ENCODE measurements at regions not wholly inside any gene's neighbourhood (a gene's known extent, or its start where the extent isn't known, plus 50 kb on each side); places are given as distances from the start of the nearest gene placed in this dataset.

DNA sequence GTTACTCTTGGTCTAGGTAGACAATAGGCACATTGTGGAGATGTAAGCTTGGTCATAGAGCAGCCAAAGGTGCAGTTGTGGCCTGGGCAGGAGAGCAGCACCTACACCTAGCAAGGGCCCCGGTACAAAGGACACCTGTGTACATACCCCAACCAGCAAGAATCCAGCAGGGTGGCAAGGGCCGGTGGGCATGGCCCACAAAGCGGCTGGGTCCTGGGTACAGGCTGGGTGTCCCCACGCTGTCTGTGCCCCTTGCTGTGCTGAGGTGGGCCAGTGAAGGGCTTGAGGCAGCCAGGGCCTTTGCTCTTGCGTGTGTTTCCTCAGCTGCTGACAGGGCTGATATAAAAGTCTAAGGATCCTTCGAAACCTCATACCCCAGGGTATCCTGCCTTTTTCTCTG lies 501.8 kb downstream of the EIPR1 start:
- Mint-ChIP-seq H3K27me3 (ENCODE audit: low read depth) (no peaks in the 10 kb centered on the region), H3K4me1 (ENCODE audit: low read depth) (no peaks in the 10 kb centered on the region), H3K4me3 (no peak overlapping the region), H3K36me3 (ENCODE audit: low read depth) (no peaks in the 10 kb centered on the region), H3K27ac (no peak overlapping the region), H3K9me3 (no peaks in the 10 kb centered on the region)
- DNase-seq = no peak
- intact Hi-C loops (cut with micrococcal nuclease) = no loop called here
- CTCF ChIA-PET = no interaction called here

DNA sequence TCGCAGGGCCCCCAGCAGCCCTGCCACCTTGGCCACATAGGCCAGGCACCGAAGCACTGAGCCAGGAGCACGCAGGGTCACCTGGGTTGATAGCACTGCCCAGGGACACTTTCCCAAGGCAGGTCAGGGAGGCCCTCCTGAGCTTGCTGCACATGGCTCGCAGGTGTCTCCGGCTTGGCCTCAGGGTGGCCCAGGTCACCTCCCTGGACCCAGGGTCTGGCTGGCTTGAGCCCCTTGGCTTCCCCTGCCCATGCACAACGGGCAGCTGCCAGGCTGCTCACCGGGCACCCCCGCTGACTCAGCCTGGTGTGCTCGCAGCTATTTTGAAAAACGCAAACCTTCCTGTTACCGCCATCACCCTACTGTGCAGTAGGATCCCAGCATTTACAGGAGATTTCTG lies 502.3 kb downstream of the EIPR1 start:
- intact Hi-C loops (cut with micrococcal nuclease) = no loop called here

DNA sequence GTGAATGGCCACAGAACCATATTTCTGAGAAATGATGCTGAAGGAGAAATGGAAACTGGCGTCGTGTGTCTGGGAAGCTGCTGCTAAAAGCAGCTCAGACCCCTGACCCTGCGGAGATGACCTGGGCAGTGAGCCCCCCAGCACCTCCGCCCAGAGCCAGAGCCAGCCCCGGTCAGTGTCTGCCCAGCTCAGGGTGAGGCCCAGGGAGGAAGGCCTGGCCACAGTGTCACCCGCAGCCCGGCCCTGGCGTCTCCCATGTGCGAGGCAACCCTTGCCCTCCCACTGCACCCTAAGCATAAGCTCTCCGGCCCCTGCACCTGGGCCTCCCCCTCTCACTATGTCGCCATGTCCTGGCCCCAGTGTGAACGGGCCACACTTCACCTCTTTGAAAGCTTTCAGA lies 502.8 kb downstream of the EIPR1 start:
- intact Hi-C loops (cut with micrococcal nuclease) = no loop called here
- CTCF ChIA-PET = no interaction called here
- H3K4me3 Mint-ChIP-seq = no peak overlapping the region

More for the DNA sequence above, 502.3 kb downstream of the EIPR1 start:
- Mint-ChIP-seq H3K9me3 (no peaks in the 10 kb centered on the region), H3K4me3 (no peak overlapping the region), H3K36me3 (ENCODE audit: low read depth) (no peaks in the 10 kb centered on the region), H3K27me3 (ENCODE audit: low read depth) (no peaks in the 10 kb centered on the region), H3K27ac (no peak overlapping the region), H3K4me1 (ENCODE audit: low read depth) (no peaks in the 10 kb centered on the region)
- CTCF ChIA-PET = no interaction called here
- no peak for DNase-seq

DNA sequence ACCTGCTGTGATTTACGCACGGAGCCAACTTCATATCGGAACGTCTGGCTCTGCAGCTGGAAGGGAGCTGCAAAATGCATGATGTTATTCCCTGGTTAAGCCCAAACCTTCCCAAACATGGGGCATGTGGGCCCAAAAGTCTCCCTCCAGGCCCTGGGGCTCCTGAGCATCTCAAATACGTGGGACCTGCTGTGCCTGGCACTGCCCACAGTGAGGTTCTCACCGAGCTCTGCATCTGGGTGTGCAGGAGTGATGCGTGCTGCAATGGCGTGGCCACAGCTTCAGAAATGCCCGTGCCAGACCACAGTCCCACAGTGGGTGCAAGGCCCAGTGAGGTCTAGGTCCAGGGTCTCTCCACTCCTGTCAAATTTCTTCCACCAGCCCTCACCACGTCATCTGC lies 503.3 kb downstream of the EIPR1 start:
- Mint-ChIP-seq H3K27me3 (ENCODE audit: low read depth) (no peaks in the 10 kb centered on the region), H3K36me3 (ENCODE audit: low read depth) (no peaks in the 10 kb centered on the region), H3K27ac (no peak overlapping the region), H3K4me1 (ENCODE audit: low read depth) (no peaks in the 10 kb centered on the region), H3K4me3 (no peak overlapping the region), H3K9me3 (no peaks in the 10 kb centered on the region)
- DNase-seq = no peak
- CTCF ChIA-PET = no interaction called here
- intact Hi-C loops (cut with micrococcal nuclease) = no loop called here

More for the DNA sequence above, 502.8 kb downstream of the EIPR1 start:
- Mint-ChIP-seq H3K4me1 (ENCODE audit: low read depth) (no peaks in the 10 kb centered on the region), H3K9me3 (no peaks in the 10 kb centered on the region), H3K27ac (no peak overlapping the region), H3K27me3 (ENCODE audit: low read depth) (no peaks in the 10 kb centered on the region), H3K36me3 (ENCODE audit: low read depth) (no peaks in the 10 kb centered on the region)
- no peak for DNase-seq

DNA sequence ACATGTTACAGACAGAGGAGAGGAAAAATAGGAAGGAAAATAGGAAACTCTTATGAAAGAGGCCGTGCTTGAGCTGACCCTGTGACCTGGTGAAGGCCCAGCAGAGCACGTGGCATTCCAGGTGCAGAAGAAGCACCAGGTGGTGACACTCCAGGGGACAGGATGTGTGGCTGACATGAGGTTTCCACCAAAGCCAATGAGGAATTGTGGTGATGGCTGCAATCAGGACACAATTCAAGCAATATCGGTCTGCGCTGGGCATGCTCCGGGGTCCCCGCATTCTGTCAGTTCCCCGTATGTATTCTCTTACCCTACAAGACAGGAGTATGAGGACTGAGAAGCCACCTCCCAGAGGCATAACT lies 504.2 kb downstream of the EIPR1 start:
- CTCF ChIA-PET = no interaction called here
- intact Hi-C loops (cut with micrococcal nuclease) = no loop called here
- Mint-ChIP-seq H3K4me3 (no peak overlapping the region), H3K9me3 (no peaks in the 10 kb centered on the region), H3K27ac (no peak overlapping the region), H3K27me3 (ENCODE audit: low read depth) (no peaks in the 10 kb centered on the region), H3K4me1 (ENCODE audit: low read depth) (no peaks in the 10 kb centered on the region), H3K36me3 (ENCODE audit: low read depth) (no peaks in the 10 kb centered on the region)
- no peak for DNase-seq

DNA sequence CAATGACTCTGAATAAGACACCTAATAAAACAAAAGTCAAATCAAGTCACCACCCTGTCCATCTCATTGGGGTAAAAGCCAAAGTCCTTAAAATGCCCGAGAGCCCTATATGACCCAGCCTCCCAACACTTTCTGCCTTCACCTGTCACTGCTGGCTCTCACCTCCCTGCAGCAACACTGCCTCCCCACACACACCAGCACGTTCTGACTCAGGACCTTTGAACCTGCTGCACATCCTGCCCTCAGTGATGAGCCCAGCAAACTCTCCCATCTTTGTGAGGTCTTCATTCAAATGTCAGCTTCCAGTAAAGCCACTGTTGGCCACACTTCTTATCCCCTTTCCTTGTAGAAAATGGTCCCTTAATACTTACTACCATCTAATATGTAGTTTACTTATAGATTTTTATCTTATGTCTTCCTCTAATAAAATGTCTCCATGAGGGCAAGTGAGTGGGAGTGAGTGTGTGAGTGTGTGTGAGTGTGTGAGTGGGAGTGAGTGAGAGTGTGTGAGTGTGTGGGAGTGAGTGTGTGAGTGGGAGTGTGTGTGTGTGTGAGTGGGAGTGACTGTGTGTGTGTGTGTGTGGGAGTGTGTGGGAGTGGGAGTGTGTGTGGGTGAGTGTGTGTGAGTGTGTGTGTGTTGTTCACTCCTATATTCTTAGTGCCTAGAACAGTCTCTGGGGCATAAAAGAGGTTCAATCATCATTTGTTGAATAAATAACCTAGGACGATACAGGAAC lies 504.7 kb downstream of the EIPR1 start:
- Mint-ChIP-seq H3K9me3 (no peaks in the 10 kb centered on the region), H3K36me3 (ENCODE audit: low read depth) (no peaks in the 10 kb centered on the region), H3K27me3 (ENCODE audit: low read depth) (no peaks in the 10 kb centered on the region), H3K4me3 (no peak overlapping the region), H3K4me1 (ENCODE audit: low read depth) (no peaks in the 10 kb centered on the region), H3K27ac (no peak overlapping the region)
- DNase-seq = peak; percentile 14
- CTCF ChIA-PET = no interaction called here
- intact Hi-C loops (cut with micrococcal nuclease) = no loop called here

DNA sequence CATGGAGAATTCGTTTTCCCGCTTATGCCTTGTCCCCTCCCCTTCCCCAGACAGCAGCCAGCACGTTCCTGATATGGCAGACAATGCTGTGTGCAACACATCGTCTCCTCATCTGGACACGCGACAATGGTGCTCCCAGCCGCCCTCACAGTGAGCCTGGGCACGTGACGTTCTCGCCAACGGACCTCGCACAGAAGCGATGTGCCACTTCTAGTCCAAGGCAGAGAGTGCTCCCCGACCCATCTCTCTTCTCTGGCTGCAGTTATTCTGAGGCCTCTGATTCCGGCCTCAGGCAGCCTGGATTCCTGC lies 505.4 kb downstream of the EIPR1 start:
- intact Hi-C loops (cut with micrococcal nuclease) = no loop called here
- Mint-ChIP-seq H3K36me3 (ENCODE audit: low read depth) (no peaks in the 10 kb centered on the region), H3K4me3 (no peak overlapping the region), H3K27me3 (ENCODE audit: low read depth) (no peaks in the 10 kb centered on the region), H3K9me3 (no peaks in the 10 kb centered on the region), H3K27ac (no peak overlapping the region), H3K4me1 (ENCODE audit: low read depth) (no peaks in the 10 kb centered on the region)
- CTCF ChIA-PET = no interaction called here
- no peak for DNase-seq

DNA sequence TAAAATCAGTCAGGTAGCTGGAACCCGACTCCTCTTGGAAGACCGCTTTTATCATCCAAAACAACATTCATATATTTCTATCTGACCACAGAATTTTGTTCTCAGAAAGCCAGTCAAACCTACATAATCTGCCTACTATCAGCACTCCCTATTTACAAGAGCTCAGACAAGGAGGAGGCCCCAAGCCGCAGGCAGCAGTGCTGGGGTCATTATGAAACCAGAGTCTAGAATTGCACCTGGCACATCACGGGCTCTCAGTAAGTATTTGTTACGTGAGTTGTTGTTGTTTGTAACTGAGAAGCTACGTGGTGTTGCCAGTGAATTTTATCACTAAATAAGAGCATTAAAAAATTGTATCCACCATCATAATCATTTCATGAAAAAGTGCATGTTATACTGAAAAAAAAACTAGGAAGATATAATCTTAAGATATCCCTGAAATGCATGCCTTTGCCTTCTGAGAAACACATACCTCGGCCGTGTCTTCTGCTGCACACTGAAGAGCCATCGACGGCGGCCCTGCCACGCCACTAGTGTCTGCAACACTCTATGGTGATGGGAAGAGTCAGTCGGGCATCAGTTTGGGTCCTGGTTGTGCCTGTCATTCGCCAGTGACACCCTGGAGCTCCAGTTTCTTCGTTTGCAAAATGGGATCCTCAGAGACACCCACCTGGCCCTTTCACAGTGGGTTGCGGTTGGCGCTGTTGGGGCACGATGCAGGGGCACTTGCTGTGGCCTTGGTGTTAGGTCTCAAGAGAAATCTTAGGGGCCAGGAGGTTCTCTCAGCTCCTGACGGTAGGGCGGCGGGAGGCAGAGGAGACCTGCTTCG lies 505.9 kb downstream of the EIPR1 start:
- Mint-ChIP-seq H3K27ac (no peak overlapping the region), H3K36me3 (ENCODE audit: low read depth) (no peaks in the 10 kb centered on the region), H3K9me3 (no peaks in the 10 kb centered on the region), H3K27me3 (ENCODE audit: low read depth) (no peaks in the 10 kb centered on the region), H3K4me1 (ENCODE audit: low read depth) (no peaks in the 10 kb centered on the region), H3K4me3 (no peak overlapping the region)
- intact Hi-C loops (cut with micrococcal nuclease) = no loop called here
- CTCF ChIA-PET = no interaction called here
- no peak for DNase-seq

DNA sequence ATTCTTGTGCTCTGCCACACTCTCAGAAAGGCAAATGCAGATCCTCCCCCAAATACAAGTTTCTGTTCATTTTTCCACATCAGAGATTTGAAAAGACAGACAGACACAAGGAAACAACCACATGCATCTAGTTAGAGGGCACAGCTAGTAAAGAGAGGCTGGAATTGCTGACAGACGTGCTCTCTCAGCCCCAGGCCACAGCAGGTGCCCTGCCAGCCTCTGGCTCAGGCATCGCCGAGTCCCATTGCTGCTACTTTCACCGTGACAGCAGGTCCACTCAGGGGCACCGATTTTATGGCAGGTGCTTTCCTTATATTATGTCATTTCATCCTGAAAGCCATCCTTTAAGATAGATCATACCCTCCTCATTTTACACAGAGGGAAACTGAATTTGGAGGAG lies 507.5 kb downstream of the EIPR1 start:
- no peak overlapping the region for H3K27ac Mint-ChIP-seq
- H3K4me1 Mint-ChIP-seq (ENCODE audit: low read depth) = no peaks in the 10 kb centered on the region
- DNase-seq = no peak
- no peaks in the 10 kb centered on the region for H3K27me3 Mint-ChIP-seq (ENCODE audit: low read depth)
- H3K9me3 Mint-ChIP-seq = no peaks in the 10 kb centered on the region
- CTCF ChIA-PET = no interaction called here
- intact Hi-C loops (cut with micrococcal nuclease) = no loop called here
- no peak overlapping the region for H3K4me3 Mint-ChIP-seq
- no peaks in the 10 kb centered on the region for H3K36me3 Mint-ChIP-seq (ENCODE audit: low read depth)

DNA sequence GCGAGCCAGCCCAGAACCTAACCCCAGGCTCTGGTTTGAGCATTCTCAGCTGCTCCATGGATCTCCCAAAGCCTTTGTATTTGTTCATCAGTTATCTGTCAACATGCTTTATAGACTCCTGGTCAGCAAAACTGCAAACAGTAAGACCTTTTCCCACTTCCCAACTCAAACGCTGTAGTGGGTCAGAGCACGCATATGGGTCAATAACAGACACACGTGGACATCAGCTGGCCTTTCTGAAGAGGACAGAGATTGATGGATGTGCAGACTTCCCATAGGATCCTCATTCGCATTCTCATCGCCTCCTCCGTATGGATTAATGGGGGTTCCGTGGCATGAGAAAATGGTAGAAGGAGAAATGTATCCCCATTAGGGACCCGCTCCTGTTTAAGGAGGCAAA lies 508.1 kb downstream of the EIPR1 start:
- Mint-ChIP-seq H3K9me3 (no peaks in the 10 kb centered on the region), H3K4me1 (ENCODE audit: low read depth) (no peaks in the 10 kb centered on the region)

DNA sequence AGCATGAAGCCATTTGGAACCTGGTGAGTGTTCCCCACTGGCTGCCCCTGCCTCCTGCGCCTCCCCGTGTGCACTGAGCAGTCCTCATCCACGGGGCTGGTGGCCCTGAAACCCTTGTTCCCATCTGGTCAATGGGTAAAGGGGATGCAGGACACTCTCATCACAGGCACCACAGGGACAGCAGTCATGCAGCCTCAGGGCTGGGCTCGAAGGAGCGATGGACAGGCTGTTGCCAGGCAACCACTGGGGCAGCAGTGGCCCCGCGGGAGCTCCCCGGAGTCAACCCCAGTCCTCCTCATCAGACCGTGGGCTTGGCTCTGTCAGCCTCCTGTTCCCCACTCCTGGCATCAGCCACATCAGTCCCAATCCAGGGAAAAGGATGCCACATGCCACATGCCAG lies 509.5 kb downstream of the EIPR1 start:
- intact Hi-C loops (cut with micrococcal nuclease) = no loop called here
- H3K4me1 Mint-ChIP-seq (ENCODE audit: low read depth) = no peaks in the 10 kb centered on the region
- no peak overlapping the region for H3K4me3 Mint-ChIP-seq
- H3K27ac Mint-ChIP-seq = no peak overlapping the region
- DNase-seq = no peak
- CTCF ChIA-PET = no interaction called here
- H3K9me3 Mint-ChIP-seq = no peaks in the 10 kb centered on the region
- H3K36me3 Mint-ChIP-seq (ENCODE audit: low read depth) = no peaks in the 10 kb centered on the region
- no peaks in the 10 kb centered on the region for H3K27me3 Mint-ChIP-seq (ENCODE audit: low read depth)

More for the DNA sequence above, 508.1 kb downstream of the EIPR1 start:
- no peaks in the 10 kb centered on the region for H3K36me3 Mint-ChIP-seq (ENCODE audit: low read depth)
- H3K27ac Mint-ChIP-seq = no peak overlapping the region
- no peaks in the 10 kb centered on the region for H3K27me3 Mint-ChIP-seq (ENCODE audit: low read depth)
- no peak for DNase-seq
- intact Hi-C loops (cut with micrococcal nuclease) = no loop called here
- H3K4me3 Mint-ChIP-seq = no peak overlapping the region
- CTCF ChIA-PET = no interaction called here

DNA sequence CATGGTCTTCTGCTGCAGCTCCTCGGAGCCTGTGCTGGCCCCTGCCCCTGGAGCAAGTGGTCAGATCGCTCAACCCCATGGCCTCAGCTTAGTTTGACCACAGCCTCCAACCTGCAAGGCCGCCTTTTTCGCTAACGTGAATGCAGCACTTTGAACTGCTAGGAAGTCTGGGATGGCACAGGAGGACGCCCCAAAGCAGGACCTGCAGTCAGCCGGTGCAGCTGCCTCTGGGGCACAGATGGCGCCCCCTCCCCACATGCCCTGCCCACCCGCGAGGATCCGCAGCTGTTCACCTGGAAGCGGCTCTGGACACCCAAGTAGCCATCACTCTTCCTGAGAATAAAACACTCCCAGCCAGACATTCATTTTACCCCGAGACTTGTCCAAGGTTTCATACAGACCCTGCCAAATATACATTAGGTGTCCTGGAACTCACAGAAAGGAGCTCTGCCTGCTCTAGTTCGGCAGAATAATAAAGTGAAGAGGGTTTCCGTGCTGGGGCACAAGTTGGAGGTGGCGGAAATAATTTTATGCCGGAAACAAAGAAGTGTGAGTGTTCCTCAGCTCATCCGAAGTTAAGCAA lies 510.1 kb downstream of the EIPR1 start:
- Mint-ChIP-seq H3K4me1 (ENCODE audit: low read depth) (no peaks in the 10 kb centered on the region), H3K4me3 (no peak overlapping the region), H3K27me3 (ENCODE audit: low read depth) (no peaks in the 10 kb centered on the region), H3K27ac (no peak overlapping the region), H3K9me3 (no peaks in the 10 kb centered on the region), H3K36me3 (ENCODE audit: low read depth) (no peaks in the 10 kb centered on the region)
- CTCF ChIA-PET = no interaction called here
- no peak for DNase-seq
- intact Hi-C loops (cut with micrococcal nuclease) = no loop called here

DNA sequence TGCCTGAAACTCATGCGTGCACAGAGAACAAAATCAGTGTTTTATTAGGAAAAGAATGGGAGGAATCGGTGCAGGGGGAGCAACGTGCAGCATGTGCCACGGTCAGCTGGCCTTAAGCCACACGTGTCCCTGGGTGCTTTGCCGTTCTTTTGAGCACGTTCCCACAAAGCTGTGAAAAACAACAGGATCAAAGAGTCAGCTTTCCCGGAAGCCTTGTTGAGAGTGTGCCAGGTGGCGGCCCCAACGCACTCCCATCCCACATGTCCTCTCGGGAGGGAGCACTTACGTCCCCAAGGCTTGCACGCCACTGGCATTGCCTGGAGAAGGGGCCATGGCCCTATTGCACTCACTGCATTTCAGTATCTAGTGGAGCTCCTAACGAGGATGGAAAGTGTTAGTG lies 511.2 kb downstream of the EIPR1 start:
- H3K4me3 Mint-ChIP-seq = no peak overlapping the region
- no peak overlapping the region for H3K27ac Mint-ChIP-seq
- no peaks in the 10 kb centered on the region for H3K9me3 Mint-ChIP-seq
- intact Hi-C loops (cut with micrococcal nuclease) = no loop called here
- CTCF ChIA-PET = no interaction called here
- H3K36me3 Mint-ChIP-seq (ENCODE audit: low read depth) = no peaks in the 10 kb centered on the region
- no peak for DNase-seq
- no peaks in the 10 kb centered on the region for H3K4me1 Mint-ChIP-seq (ENCODE audit: low read depth)
- no peaks in the 10 kb centered on the region for H3K27me3 Mint-ChIP-seq (ENCODE audit: low read depth)

Measured in activated naive CD4-positive, alpha-beta T cell treated with anti-CD3 and anti-CD28 coated beads for 36 hours (primary cell).